HL-60 (cell line): ENCODE measurements at regions not wholly inside any gene's neighbourhood (a gene's known extent, or its start where the extent isn't known, plus 50 kb on each side); places are given as distances from the start of the nearest gene placed in this dataset.

Source experiments
- CTCF ChIP-seq: IDR thresholded peaks from one replicate; pipeline ENCODE4 v1.5.1; 2011; ENCODE audit warnings: low read length, control low read depth, inconsistent platforms; ENCODE audit not compliant: insufficient read depth
- GABPA ChIP-seq: IDR thresholded peaks from 2 replicates; pipeline ENCODE4 v1.6.1; 2012; ENCODE audit warnings: low read depth
- POLR2AphosphoS5 ChIP-seq: IDR thresholded peaks from 2 replicates; pipeline ENCODE4 v1.6.1; 2012; ENCODE audit warnings: low read depth
- REST ChIP-seq: IDR thresholded peaks from 2 replicates; pipeline ENCODE4 v1.6.1; 2012; ENCODE audit warnings: low read depth; ENCODE audit not compliant: insufficient replicate concordance
- SPI1 ChIP-seq: IDR thresholded peaks from 2 replicates; pipeline ENCODE4 v1.6.1; 2012; ENCODE audit warnings: low read depth, mild to moderate bottlenecking, borderline replicate concordance

GRCh38 chr3:166788936-166789335 lies 591.2 kb downstream of the ZBBX start:
- TF ChIP-seq CTCF (no peak), POLR2AphosphoS5 (no peak), REST (no peak), SPI1 (no peak), GABPA (no peak)
